ENCODE measurements at regions not wholly inside any gene's neighbourhood (a gene's known extent, or its start where the extent isn't known, plus 50 kb on each side); places are given as distances from the start of the nearest gene placed in this dataset.
"Not testable (repeated sequence)": the region's sequence is repeated elsewhere in the genome, so short reads cannot be mapped to it uniquely, and the experiment has no call there.

GRCh38 chr17:27957446-27957793 is 64.3 kb upstream of the LYRM9 start:
- TF ChIP-seq CTCF (IDR thresholded peaks at IDR 0.05; ENCODE audit: insufficient read depth, low read depth, low read length); EZH2 (IDR thresholded peaks at IDR 0.05; ENCODE audit: insufficient read depth, low read length): not testable (repeated sequence)
